ENCODE measurements at regions not wholly inside any gene's neighbourhood (a gene's known extent, or its start where the extent isn't known, plus 50 kb on each side); places are given as distances from the start of the nearest gene placed in this dataset.

DNA sequence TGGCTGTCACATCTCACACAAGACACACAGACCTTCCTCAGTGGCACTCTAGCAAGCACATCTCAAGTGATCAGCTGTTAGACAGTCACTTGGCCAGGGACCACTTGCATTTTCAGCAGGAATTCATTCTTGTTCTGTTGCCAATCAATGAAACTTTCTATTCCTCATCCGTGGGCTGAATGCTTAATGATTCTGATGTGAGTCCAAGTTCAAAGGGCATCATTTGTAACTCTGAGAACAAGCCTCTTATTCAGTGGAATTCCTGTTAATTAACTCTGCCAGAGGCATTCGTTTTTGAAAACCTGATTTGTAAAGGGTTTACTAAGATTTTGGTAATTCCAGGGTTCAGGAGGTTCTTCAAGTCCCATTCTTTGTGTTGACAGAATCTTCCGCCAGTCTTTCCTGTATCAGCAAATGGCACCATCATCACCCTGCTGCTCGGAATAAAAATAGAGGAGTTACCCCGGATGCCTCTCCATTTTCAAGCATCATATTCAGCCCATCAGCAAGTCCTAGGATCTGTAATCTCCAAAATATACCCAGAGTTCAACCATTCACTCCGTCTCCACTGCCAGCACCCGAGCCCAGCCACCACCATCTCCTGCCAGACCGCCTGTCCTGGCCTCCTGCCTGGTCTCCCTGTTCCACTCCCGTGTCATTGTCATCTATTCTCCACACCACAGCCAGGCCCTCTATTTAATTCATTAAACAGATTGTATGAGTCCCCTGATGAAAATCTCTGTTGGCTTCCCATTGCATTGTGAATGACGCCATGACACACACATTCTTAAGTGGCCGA lies 473.4 kb downstream of the AACS start:
- no peak overlapping the region for H3K56ac ChIP-seq (replicated peaks; ENCODE audit: insufficient read length, low read depth, low read length)
- H3K9ac ChIP-seq (replicated peaks in 1 of 4; ENCODE audit: extremely low read depth in 1 of 4, low read depth in 3 of 4, low read length in 3 of 4) = no peak overlapping the region
- H3K4me1 ChIP-seq (replicated peaks in 1 of 4; ENCODE audit: control insufficient read depth in 3 of 4, insufficient read depth in 4 of 4, low read length in 3 of 4) = peaks cover 0 to 2% (median 1%) of the 10 kb centered on the region in 4 experiments; a peak in 2 of 7 replicates
- H3K36me3 ChIP-seq (ENCODE audit: control insufficient read depth in 2 of 4, insufficient read depth in 4 of 4, low read length in 3 of 4) = peaks cover 0 to 6% (median 0%) of the 10 kb centered on the region in 4 experiments; a peak in 2 of 8 replicates
- H3K27me3 ChIP-seq (replicated peaks in 1 of 4; ENCODE audit: control insufficient read depth in 3 of 4, extremely low read depth in 1 of 4, insufficient read depth in 3 of 4, low read length in 3 of 4) = no peaks in the 10 kb centered on the region
- no peak overlapping the region for H4K5ac ChIP-seq (ENCODE audit: insufficient read length, low read depth, low read length)
- no peak for DNase-seq (ENCODE audit: low read depth in 1 of 2, low spot score in 2 of 2)
- no peak overlapping the region for H2AFZ ChIP-seq (ENCODE audit: low read length)
- WGBS, 2 experiments (ENCODE audit: extremely low coverage in 1 of 2, insufficient coverage in 1 of 2, insufficient read length in 1 of 2, insufficient replicate concordance in 2 of 2, low coverage in 1 of 2, low lambda C conversion rate in 2 of 2, missing lambda C conversion rate in 1 of 2) = 93% methylated on average over 10 of the region's 11 CpGs; no CpG with 5 or more reads in 1 of the 2 experiments
- POLR2A ChIA-PET (ENCODE audit: partially characterized antibody) = no interaction called here
- no peak overlapping the region for H4K91ac ChIP-seq (replicated peaks; ENCODE audit: insufficient read length, low read length)
- no peak overlapping the region for H3K27ac ChIP-seq (ENCODE audit: low read depth, low read length)
- no peak overlapping the region for H3K4me2 ChIP-seq (ENCODE audit: insufficient read depth in 1 of 2, low read depth in 2 of 2, low read length in 2 of 2)
- no peak for FAIRE-seq
- H3K23me2 ChIP-seq (ENCODE audit: low read depth, low read length) = no peaks in the 10 kb centered on the region
- no peaks in the 10 kb centered on the region for H3K79me2 ChIP-seq (ENCODE audit: control insufficient read depth in 1 of 2, insufficient read depth in 2 of 2, low read length in 2 of 2)
- CTCF ChIA-PET (ENCODE audit: partially characterized antibody) = interaction anchor here (1.3 to 2.3 kb wide), 2 partner anchors 12 to 146 kb away, joined by 4 to 11 read pairs; no protein-coding TSS in a partner anchor
- no peak overlapping the region for H2BK5ac ChIP-seq (ENCODE audit: low read depth, low read length)
- no peak overlapping the region for H4K8ac ChIP-seq (ENCODE audit: extremely low read depth, insufficient read depth, low read length)
- H2BK120ac ChIP-seq (replicated peaks; ENCODE audit: low read depth, low read length) = no peak overlapping the region
- H3K23ac ChIP-seq (ENCODE audit: insufficient read length) = no peak overlapping the region
- no peak overlapping the region for H3K4me3 ChIP-seq (ENCODE audit: extremely low read depth in 1 of 4, insufficient read depth in 2 of 4, low read depth in 3 of 4, low read length in 4 of 4)
- no peak overlapping the region for H3K14ac ChIP-seq (ENCODE audit: insufficient read length)
- no peaks in the 10 kb centered on the region for H3K79me1 ChIP-seq (ENCODE audit: low read depth, low read length)
- TF ChIP-seq POLR2A (IDR thresholded peaks at IDR 0.05; ENCODE audit: control extremely low read depth in 1 of 2, low read depth in 2 of 2, low read length in 2 of 2) (no peak), SP4 (IDR thresholded peaks at IDR 0.05; ENCODE audit: low read length) (no peak), CREB1 (IDR thresholded peaks at IDR 0.05) (no peak)
- no peak overlapping the region for H3K4ac ChIP-seq (replicated peaks; ENCODE audit: insufficient read length, low read depth, low read length)
- no peak overlapping the region for H2BK12ac ChIP-seq (ENCODE audit: low read depth, low read length)
- H2BK20ac ChIP-seq (ENCODE audit: low read length) = no peak overlapping the region
- H2BK15ac ChIP-seq (ENCODE audit: low read length) = no peak overlapping the region
- H3K18ac ChIP-seq (ENCODE audit: extremely low read depth, low read length) = no peak overlapping the region
- H4K20me1 ChIP-seq (replicated peaks in 1 of 2; ENCODE audit: control insufficient read depth in 1 of 2, insufficient read depth in 2 of 2, low read length in 2 of 2) = no peaks in the 10 kb centered on the region
- H2AK5ac ChIP-seq (ENCODE audit: low read depth, low read length) = no peak overlapping the region
- H3K9me3 ChIP-seq (ENCODE audit: insufficient read depth in 2 of 2, low read depth in 1 of 2, low read length in 1 of 2) = no peaks in the 10 kb centered on the region
